H9 (cell line): ENCODE measurements at regions not wholly inside any gene's neighbourhood (a gene's known extent, or its start where the extent isn't known, plus 50 kb on each side); places are given as distances from the start of the nearest gene placed in this dataset.

Experiments used
- DNase-seq: peaks from one replicate; pipeline ENCODE4 v3.0.0-alpha.2; 2017
- H2AFZ ChIP-seq: one replicate; pipeline ENCODE4 v1.6.1; 2013; ENCODE audit warnings: mild to moderate bottlenecking, low read length, control low read depth, moderate library complexity
- H2AK5ac ChIP-seq: 2 replicates; pipeline ENCODE4 v1.6.1; 2013; ENCODE audit warnings: low read length, control low read depth, mixed read lengths; ENCODE audit not compliant: insufficient read length
- H2BK120ac ChIP-seq: one replicate; pipeline ENCODE4 v1.6.1; 2013; ENCODE audit warnings: low read depth, mild to moderate bottlenecking, low read length, control low read depth, inconsistent platforms; ENCODE audit not compliant: poor library complexity, severe bottlenecking
- H2BK12ac ChIP-seq: 2 replicates; pipeline ENCODE4 v1.6.1; 2013; ENCODE audit warnings: low read length, control low read depth, mixed read lengths, low read depth; ENCODE audit not compliant: insufficient read length
- H2BK15ac ChIP-seq: 2 replicates; pipeline ENCODE4 v1.6.1; 2013; ENCODE audit warnings: low read depth, low read length, control low read depth
- H2BK20ac ChIP-seq: one replicate; pipeline ENCODE4 v1.6.1; 2013; ENCODE audit warnings: low read depth, mild to moderate bottlenecking, low read length, control low read depth, inconsistent platforms; ENCODE audit not compliant: poor library complexity, severe bottlenecking
- H2BK5ac ChIP-seq: 2 replicates; pipeline ENCODE4 v1.6.1; 2013; ENCODE audit warnings: low read length, control low read depth, mixed read lengths; ENCODE audit not compliant: insufficient read length
- H3K14ac ChIP-seq: 2 replicates; pipeline ENCODE4 v1.6.1; 2013; ENCODE audit warnings: low read length, control low read depth; ENCODE audit not compliant: insufficient read depth
- H3K18ac ChIP-seq: 2 replicates; pipeline ENCODE4 v1.6.1; 2013; ENCODE audit warnings: low read depth, mild to moderate bottlenecking, mixed read lengths, low read length, control low read depth; ENCODE audit not compliant: insufficient read length
- H3K23ac ChIP-seq: 2 replicates; pipeline ENCODE4 v1.6.1; 2013; ENCODE audit warnings: low read length, control low read depth, mixed read lengths, low read depth; ENCODE audit not compliant: insufficient read length
- H3K23me2 ChIP-seq: 2 replicates; pipeline ENCODE4 v1.6.1; 2013; ENCODE audit warnings: low read depth, mild to moderate bottlenecking, mixed read lengths, low read length, control low read depth; ENCODE audit not compliant: insufficient read length, poor library complexity, severe bottlenecking
- H3K27ac ChIP-seq: 2 replicates; pipeline ENCODE4 v1.5.1; 2013; ENCODE audit warnings: low read length, control low read depth, mixed read lengths, low read depth; ENCODE audit not compliant: insufficient read length
- H3K27me3 ChIP-seq: 2 replicates; pipeline ENCODE4 v1.6.1; 2013; ENCODE audit warnings: low read length, control low read depth, inconsistent platforms; ENCODE audit not compliant: insufficient read depth
- H3K4ac ChIP-seq: 2 replicates; pipeline ENCODE4 v1.6.1; 2013; ENCODE audit warnings: low read depth, mild to moderate bottlenecking, control low read depth, inconsistent platforms, low read length, moderate library complexity
- H3K4me1 ChIP-seq: 2 replicates; pipeline ENCODE4 v1.6.1; 2013; ENCODE audit warnings: low read length, control low read depth, inconsistent platforms; ENCODE audit not compliant: insufficient read depth
- H3K4me2 ChIP-seq: 2 replicates; pipeline ENCODE4 v1.6.1; 2013; ENCODE audit warnings: low read length, control low read depth, mixed read lengths; ENCODE audit not compliant: insufficient read length, insufficient read depth
- H3K56ac ChIP-seq: 2 replicates; pipeline ENCODE4 v1.6.1; 2013; ENCODE audit warnings: low read depth, mild to moderate bottlenecking, mixed read lengths, low read length, control low read depth; ENCODE audit not compliant: insufficient read length
- H3K79me1 ChIP-seq: 2 replicates; pipeline ENCODE4 v1.6.1; 2013; ENCODE audit warnings: low read depth, mild to moderate bottlenecking, moderate library complexity, low read length, control low read depth, inconsistent platforms; ENCODE audit not compliant: insufficient read depth, poor library complexity, severe bottlenecking
- H3K79me2 ChIP-seq: 2 replicates; pipeline ENCODE4 v1.6.1; 2013; ENCODE audit warnings: low read length, control low read depth, inconsistent platforms; ENCODE audit not compliant: insufficient read depth
- H3K9ac ChIP-seq: 2 replicates; pipeline ENCODE4 v1.6.1; 2013; ENCODE audit warnings: low read length, control low read depth, mixed read lengths; ENCODE audit not compliant: insufficient read length; ENCODE audit errors: extremely low read depth
- H3K9me3 ChIP-seq: one replicate; pipeline ENCODE4 v1.6.1; 2013; ENCODE audit warnings: low read depth, low read length, inconsistent platforms; ENCODE audit not compliant: control insufficient read depth
- H3T11ph ChIP-seq: one replicate; pipeline ENCODE4 v1.6.1; 2013; ENCODE audit warnings: mild to moderate bottlenecking, low read length, control low read depth, inconsistent platforms
- H4K20me1 ChIP-seq: one replicate; pipeline ENCODE4 v1.6.1; 2013; ENCODE audit not compliant: control insufficient read depth, insufficient read length, insufficient read depth
- H4K5ac ChIP-seq: 2 replicates; pipeline ENCODE4 v1.6.1; 2013; ENCODE audit warnings: low read depth, mild to moderate bottlenecking, mixed read lengths, low read length, control low read depth; ENCODE audit not compliant: insufficient read length
- H4K8ac ChIP-seq: replicated peaks from 2 replicates; pipeline ENCODE4 v1.6.1; 2013; ENCODE audit warnings: low read length, control low read depth, mixed read lengths, low read depth; ENCODE audit not compliant: insufficient read length
- H4K91ac ChIP-seq: 2 replicates; pipeline ENCODE4 v1.6.1; 2013; ENCODE audit warnings: low read depth, mild to moderate bottlenecking, moderate library complexity, mixed read lengths, low read length, control low read depth; ENCODE audit not compliant: insufficient read length
- H3K27ac Mint-ChIP-seq, 3 experiments: 2 replicates in 2 of 3; 3 replicates in 1 of 3; pipeline ENCODE4 v1.8.0; 2020 to 2021; ENCODE audit warnings: mixed read lengths in 3 of 3, mild to moderate bottlenecking in 1 of 3, moderate library complexity in 1 of 3
- H3K27me3 Mint-ChIP-seq: 2 replicates; pipeline ENCODE4 v1.8.0; 2021; ENCODE audit warnings: low read depth, mild to moderate bottlenecking, moderate library complexity, mixed read lengths
- H3K36me3 Mint-ChIP-seq, 3 experiments: 2 replicates in 2 of 3; 3 replicates in 1 of 3; pipeline ENCODE4 v1.8.0; 2020 to 2021; ENCODE audit warnings: low read depth in 3 of 3, mixed read lengths in 3 of 3; ENCODE audit not compliant: insufficient read depth in 1 of 3
- H3K4me1 Mint-ChIP-seq, 2 experiments: 2 replicates each; pipeline ENCODE4 v1.8.0; 2020; ENCODE audit warnings: mixed read lengths in 2 of 2
- H3K4me3 Mint-ChIP-seq, 2 experiments: 2 replicates in 1 of 2; 3 replicates in 1 of 2; pipeline ENCODE4 v1.8.0; 2020 to 2021; ENCODE audit warnings: mild to moderate bottlenecking in 2 of 2, mixed read lengths in 2 of 2, moderate library complexity in 1 of 2
- H3K9me3 Mint-ChIP-seq, 2 experiments: 2 replicates in 1 of 2; 3 replicates in 1 of 2; pipeline ENCODE4 v1.8.0; 2020; ENCODE audit warnings: mild to moderate bottlenecking in 2 of 2, mixed read lengths in 2 of 2, moderate library complexity in 1 of 2
- CTCF ChIP-seq: fragments of 200-600 bp; sonication (generic); conservative IDR thresholded peaks from 3 replicates; pipeline ENCODE4 v1.8.0; 2021; ENCODE audit warnings: antibody characterized with exemption, mild to moderate bottlenecking
- WGBS: extraction: QIAGEN DNeasy Blood & Tissue Kit; methylation state at CpG from one replicate; pipeline ENCODE4 v1.1.7; 2013; ENCODE audit warnings: missing lambda C conversion rate, low lambda C conversion rate, mixed read lengths; ENCODE audit not compliant: insufficient read length; ENCODE audit errors: extremely low coverage; 5-methylcytosine and 5-hydroxymethylcytosine counted together

- H3K79me2 ChIP-seq = no peaks in the 10 kb centered on the region
- H2BK120ac ChIP-seq = no peak overlapping the region
- no peak overlapping the region for H4K91ac ChIP-seq
- Mint-ChIP-seq H3K9me3 (no peaks in the 10 kb centered on the region), H3K4me1 (no peaks in the 10 kb centered on the region), H3K4me3 (no peak overlapping the region), H3K27ac (peak overlapping the region in 1 of 3 experiments; percentile 72; a peak in 1 of 7 replicates), H3K36me3 (no peaks in the 10 kb centered on the region), H3K27me3 (peaks cover 2% of the 10 kb centered on the region; the same call in 1 of the 2 replicates)
- H2BK20ac ChIP-seq = no peak overlapping the region
- no peak overlapping the region for H2AK5ac ChIP-seq
- DNase-seq = no peak
- no peaks in the 10 kb centered on the region for H3K27me3 ChIP-seq
- no peaks in the 10 kb centered on the region for H4K20me1 ChIP-seq
- H3K56ac ChIP-seq = no peak overlapping the region
- no peak overlapping the region for H2BK5ac ChIP-seq
- H3T11ph ChIP-seq = no peak overlapping the region
- no peak for TF ChIP-seq CTCF
- no peak overlapping the region for H3K18ac ChIP-seq
- no peak overlapping the region for H3K4ac ChIP-seq
- no peak overlapping the region; the same call in 1 of the 2 replicates for H3K14ac ChIP-seq
- no peak overlapping the region for H2AFZ ChIP-seq
- WGBS = no CpG with 5 or more reads among the region's 4 CpGs
- H3K4me1 ChIP-seq = no peaks in the 10 kb centered on the region
- no peak overlapping the region for H2BK12ac ChIP-seq
- no peak overlapping the region for H3K23ac ChIP-seq
- no peak overlapping the region for H2BK15ac ChIP-seq
- H3K9ac ChIP-seq = no peak overlapping the region
- H3K79me1 ChIP-seq = no peaks in the 10 kb centered on the region
- H4K8ac ChIP-seq = no peak overlapping the region
- peaks cover 3% of the 10 kb centered on the region for H3K23me2 ChIP-seq
- no peak overlapping the region for H3K27ac ChIP-seq
- H3K9me3 ChIP-seq = no peaks in the 10 kb centered on the region
- H4K5ac ChIP-seq = no peak overlapping the region
- no peak overlapping the region for H3K4me2 ChIP-seq
Measured at GRCh38 chr2:128510701-128511397, 192.2 kb upstream of the HS6ST1 start.
